ENCODE measurements at regions not wholly inside any gene's neighbourhood (a gene's known extent, or its start where the extent isn't known, plus 50 kb on each side); places are given as distances from the start of the nearest gene placed in this dataset.

DNA sequence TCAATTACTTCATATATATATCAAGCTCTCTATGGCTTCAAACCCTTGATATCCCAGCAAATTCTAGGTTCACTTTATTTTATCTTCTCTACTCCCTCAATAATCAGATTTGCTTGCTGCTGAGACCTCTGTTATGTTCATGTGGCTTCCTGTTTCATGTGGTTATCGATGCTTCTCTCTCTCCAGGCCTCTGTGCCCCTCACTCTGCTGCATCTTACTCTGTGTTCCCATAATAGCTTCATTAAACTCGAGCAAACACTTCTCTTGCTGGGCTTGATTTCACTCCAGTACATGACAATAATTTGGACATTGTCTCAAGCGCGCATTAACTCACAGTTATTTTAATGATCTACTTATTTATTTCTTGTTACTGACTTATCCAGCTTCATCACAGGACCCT lies 798.8 kb downstream of the CDH9 start:
- TF ChIP-seq SP1 (IDR thresholded peaks at IDR 0.05) (no peak), HDGF (IDR thresholded peaks at IDR 0.05; ENCODE audit: borderline replicate concordance) (no peak), LEF1 (IDR thresholded peaks at IDR 0.05; ENCODE audit: borderline replicate concordance) (no peak), BHLHE40 (IDR thresholded peaks at IDR 0.05; ENCODE audit: borderline replicate concordance) (no peak), TARDBP (IDR thresholded peaks at IDR 0.05) (no peak), FOXM1 (IDR thresholded peaks at IDR 0.05; ENCODE audit: borderline replicate concordance) (no peak), ZNF384 (IDR thresholded peaks at IDR 0.05) (no peak), ELF4 (IDR thresholded peaks at IDR 0.05) (no peak), FOXA1 (IDR thresholded peaks at IDR 0.05) (no peak), FOXK2 (IDR thresholded peaks at IDR 0.05) (no peak), SUZ12 (IDR thresholded peaks at IDR 0.05) (no peak), PKNOX1 (IDR thresholded peaks at IDR 0.05) (no peak)

Data from HEK293T (cell line).